LNCAP (cell line): ENCODE measurements at regions not wholly inside any gene's neighbourhood (a gene's known extent, or its start where the extent isn't known, plus 50 kb on each side); places are given as distances from the start of the nearest gene placed in this dataset.

Experiments used
- TF ChIP-seq, protein P1 (sequence below): fragments of 450-650 bp; IDR thresholded peaks from 2 replicates; pipeline ENCODE4 v1.5.1; 2017; ENCODE audit warnings: mild to moderate bottlenecking

DNA sequence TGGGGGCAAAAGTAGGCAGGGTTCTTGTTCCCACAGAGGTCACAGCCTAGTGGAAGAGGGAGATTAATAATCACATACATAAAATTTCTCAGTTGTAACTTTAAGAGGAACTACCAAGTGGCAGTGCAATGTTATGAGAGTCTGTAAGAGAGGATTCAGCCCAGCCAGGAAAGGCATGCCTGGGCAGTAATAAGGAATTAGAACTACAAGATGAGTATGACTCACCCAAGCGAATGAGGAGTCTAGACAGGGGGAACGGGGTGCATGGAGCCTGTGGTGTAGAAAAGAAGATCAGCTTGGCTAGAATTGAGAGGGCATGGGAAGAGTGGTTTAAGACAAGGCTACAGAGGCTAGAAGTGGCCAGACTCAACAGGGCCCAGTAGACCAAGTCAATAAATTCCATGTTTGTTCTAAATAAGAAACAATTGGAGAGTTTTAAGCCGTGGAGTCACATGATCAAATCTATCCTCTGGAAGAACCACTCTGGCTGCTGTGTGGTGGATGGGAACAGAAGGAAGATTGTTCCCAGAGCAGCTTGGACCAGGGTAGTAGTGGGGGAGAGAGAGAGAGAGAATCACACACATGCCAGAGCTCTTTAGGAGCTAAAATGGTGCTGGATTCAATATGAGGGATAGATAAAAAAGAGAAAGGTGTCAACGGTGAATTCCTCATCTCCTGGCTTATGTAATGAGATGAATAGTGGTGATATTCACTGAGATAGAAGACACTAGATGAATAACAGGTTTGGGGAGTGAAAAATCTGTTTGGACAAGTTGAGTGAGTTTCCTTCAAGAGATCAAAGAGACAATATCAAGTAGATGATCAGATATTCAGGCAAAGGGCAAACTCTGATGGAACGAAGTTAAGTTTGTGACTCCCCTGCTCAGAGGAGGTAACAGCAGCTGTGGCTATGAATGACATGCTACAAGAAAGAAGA is 265.1 kb downstream of the FGFR2 start:
- TF ChIP-seq, protein P1, sequence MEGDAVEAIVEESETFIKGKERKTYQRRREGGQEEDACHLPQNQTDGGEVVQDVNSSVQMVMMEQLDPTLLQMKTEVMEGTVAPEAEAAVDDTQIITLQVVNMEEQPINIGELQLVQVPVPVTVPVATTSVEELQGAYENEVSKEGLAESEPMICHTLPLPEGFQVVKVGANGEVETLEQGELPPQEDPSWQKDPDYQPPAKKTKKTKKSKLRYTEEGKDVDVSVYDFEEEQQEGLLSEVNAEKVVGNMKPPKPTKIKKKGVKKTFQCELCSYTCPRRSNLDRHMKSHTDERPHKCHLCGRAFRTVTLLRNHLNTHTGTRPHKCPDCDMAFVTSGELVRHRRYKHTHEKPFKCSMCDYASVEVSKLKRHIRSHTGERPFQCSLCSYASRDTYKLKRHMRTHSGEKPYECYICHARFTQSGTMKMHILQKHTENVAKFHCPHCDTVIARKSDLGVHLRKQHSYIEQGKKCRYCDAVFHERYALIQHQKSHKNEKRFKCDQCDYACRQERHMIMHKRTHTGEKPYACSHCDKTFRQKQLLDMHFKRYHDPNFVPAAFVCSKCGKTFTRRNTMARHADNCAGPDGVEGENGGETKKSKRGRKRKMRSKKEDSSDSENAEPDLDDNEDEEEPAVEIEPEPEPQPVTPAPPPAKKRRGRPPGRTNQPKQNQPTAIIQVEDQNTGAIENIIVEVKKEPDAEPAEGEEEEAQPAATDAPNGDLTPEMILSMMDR, result no peak

DNA sequence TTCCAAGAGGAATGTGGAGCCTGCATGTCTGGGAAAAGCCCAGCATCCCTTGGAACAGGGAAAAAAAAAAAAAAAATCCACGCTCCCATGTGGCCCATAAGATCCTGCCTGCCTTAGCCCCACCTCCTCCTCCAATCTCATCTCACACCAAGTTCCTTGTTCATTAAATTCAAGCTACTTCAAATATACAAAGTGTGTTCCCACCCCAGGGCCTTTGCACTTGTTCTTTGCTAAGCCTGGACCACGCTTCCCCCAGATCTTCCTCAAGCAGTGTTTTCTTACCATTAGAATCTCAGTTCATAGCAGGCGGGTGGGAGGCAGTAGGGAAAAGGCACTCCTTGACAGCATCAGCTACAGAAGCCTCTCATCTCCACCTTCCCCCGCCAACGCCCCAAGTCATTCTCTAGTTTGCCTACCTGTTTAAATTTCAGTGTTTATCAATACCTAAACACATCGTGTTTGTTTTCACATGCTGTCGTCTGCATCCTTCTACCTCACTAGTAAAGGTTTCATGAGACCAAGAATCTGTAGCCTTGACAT is 262.8 kb downstream of the FGFR2 start:
- TF ChIP-seq, protein P1, result no peak

GRCh38 chr10:121337427-121337826 is 260.8 kb downstream of the FGFR2 start:
- TF ChIP-seq, protein P1, result no peak

DNA sequence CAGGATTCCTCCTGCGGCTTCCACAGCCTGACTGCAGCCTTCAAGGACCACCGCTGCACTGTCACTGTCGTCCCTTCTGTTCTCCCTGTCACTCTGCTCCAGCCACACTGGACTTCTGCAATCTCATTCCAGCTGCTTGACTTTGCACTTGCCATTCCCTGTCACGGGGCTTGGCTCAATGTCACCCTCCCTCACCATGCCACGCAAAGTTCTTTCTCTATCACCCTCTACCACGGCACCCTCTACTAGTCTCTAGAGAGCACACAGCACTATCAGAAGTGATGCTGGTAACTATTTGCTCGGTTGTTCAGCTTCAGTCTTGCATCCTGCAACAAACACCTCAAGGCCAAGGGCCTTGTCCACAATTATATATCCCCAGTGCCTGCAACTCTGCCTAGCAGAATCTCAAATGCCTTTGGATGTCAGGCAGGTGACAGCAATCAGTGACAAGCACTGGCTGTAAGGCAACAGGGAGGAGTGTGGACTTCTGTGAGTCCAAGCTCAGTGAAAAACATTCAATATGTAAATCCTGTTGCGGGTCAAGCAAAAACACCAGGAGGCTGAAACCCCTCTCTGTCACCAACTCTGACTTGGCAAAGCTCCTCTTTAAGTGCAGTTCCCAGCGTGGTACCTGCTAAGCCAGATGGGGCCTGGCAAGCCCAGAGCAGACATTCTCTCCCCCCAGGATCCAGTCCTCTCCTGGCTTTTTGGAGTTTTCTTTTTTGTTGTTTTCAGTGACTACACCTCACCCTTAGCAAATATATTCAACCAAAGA is 259.9 kb downstream of the FGFR2 start:
- TF ChIP-seq, protein P1, result no peak

- TF ChIP-seq, protein P1, result no peak
These were observed 259.1 kb downstream of the FGFR2 start for GRCh38 chr10:121339114-121339513.

DNA sequence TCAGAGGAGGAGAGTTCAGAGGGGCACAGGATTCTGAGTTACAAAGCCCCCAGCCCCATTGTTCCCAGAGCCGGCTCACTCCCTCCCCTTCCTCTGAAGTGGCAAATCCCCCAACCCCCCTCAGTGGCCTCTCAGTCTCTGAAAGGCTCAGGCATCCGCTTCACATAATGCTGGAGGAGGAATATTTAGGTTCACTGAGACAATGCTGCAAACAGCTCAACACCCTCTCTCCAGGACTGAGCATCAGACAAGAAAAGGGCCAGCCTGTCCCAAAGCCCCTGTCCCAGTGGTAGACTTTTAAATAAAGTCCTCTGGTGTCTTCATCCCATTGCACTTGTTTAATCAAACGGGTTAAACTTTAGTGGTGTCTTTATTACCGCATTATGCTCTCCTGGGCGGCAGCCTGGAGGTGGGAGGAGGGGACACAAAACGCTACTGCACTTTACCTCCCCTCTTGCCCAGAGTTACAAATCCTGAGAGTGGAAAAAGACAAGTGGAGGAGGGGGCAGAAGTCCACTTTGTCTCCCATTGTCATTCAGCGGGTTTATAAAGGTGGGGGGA is 257.9 kb downstream of the FGFR2 start:
- TF ChIP-seq, protein P1, result no peak

DNA sequence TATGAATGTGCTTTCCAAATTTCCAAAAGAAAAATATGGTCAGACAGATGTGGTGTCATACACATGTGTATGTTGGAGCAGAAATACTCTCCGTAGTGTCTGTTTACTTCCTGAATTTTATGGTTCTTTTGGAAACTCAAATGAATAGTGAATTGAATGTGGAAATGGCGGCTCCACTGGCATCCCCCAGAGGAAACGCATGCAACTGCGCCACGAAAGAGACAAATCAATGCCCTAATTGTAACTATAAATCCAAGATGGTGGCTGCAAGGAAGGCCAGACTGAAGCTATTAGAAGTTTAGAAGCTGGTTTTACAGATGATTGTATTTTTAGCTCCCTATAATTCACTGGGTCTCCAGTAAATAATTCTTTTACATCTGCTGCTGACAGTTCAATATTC is 246.7 kb downstream of the FGFR2 start:
- TF ChIP-seq, protein P1, result no peak
